Kidney tubule cell (primary cell): ENCODE measurements at regions not wholly inside any gene's neighbourhood (a gene's known extent, or its start where the extent isn't known, plus 50 kb on each side); places are given as distances from the start of the nearest gene placed in this dataset.

Experiments used
- DNase-seq: peaks from one replicate; pipeline ENCODE4 v3.0.0-alpha.2; 2018; ENCODE audit warnings: low spot score

GRCh38 chr6:100268326-100268725 lies 196.4 kb downstream of the SIM1 start:
- no peak for DNase-seq

GRCh38 chr6:100267721-100268123 lies 197.0 kb downstream of the SIM1 start:
- DNase-seq: no peak

DNA sequence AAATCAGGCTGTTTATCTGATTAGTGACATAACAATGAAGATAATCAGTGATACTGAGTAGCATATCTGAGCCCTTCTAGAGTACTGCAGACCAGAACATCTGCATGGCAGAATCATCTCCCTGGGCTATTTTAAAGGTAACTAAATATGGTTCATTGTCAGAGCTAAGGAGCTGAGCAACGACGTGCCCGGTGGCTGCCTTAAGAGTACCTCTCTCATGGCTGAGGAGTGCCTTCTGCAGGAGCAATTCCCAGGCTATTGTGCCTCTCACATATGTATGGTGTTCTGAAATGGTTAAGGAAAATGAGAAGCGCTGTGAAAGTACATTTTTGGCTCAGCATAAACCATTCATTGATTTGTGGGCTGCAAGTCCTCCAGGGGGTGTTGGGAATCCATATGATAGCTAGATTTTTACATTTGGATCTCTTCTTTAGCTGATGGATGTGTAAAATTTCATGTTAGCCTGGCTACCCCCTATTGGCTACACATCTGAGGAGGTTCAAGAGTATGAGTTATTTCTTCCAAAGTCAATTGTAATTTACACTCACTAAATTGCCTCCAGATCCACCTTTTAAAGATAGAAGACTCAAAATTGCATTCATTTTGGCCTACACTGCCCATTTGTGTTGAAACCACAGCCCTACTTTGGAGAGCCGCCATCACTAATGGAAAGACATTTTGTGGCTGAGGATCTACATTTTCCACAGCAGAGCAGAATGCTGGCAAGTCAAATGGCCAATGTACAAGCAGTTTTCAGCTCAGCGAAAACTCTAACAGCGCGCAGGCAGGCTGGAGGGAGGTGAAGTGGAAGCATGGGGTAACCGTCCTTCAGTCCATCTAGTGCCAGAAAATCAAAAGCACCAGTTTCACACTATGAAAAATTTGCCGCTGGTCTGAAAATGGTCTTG lies 198.0 kb downstream of the SIM1 start:
- DNase-seq: no peak

GRCh38 chr6:100262086-100262485 lies 202.6 kb downstream of the SIM1 start:
- DNase-seq: no peak

GRCh38 chr6:100261486-100261885 lies 203.2 kb downstream of the SIM1 start:
- DNase-seq: no peak

DNA sequence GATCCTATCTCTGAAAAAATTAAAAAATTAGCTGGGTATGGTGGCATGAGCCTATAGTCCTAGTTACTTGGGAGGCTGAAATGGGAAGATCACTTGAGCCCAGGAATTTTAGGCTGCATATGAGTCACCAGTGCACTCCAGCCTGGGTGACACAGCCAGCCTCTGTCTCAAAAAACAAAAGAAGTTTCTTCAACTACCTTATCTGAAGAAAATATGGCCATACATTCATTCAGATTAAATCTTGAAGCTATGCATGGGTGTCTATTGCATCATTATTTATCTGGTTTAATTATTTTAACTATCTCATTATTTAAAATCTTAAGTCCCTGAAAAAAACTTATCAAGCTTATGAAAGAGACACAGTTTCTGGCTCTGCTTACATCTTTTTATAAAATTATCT lies 204.1 kb downstream of the SIM1 start:
- DNase-seq: peak; percentile 30

- no peak for DNase-seq
Observed at GRCh38 chr6:100259865-100260264, 204.9 kb downstream of the SIM1 start.

GRCh38 chr6:100258752-100259151 lies 206.0 kb downstream of the SIM1 start:
- DNase-seq: no peak

- peak; percentile 60 for DNase-seq
Observed at GRCh38 chr6:100257793-100258395, 206.8 kb downstream of the SIM1 start.

DNA sequence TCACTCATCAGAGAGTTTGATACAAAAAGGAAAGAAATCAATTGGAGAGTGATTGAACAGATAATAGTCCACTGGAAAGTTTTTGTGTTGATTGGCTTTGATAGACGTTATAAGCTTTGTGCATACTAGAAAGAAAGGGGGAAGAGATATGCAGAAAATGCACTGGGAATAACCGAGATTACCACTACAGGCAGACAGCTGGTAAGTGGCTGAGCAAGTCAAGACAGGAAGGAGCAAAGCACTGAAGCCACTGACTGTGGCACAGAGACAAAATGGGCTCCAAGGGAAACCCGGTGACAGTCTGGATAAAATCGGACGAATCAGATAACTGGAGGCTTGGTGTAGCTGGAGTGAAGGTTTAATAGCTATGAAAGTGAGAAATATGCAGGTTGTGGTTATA lies 209.0 kb downstream of the SIM1 start:
- no peak for DNase-seq

DNA sequence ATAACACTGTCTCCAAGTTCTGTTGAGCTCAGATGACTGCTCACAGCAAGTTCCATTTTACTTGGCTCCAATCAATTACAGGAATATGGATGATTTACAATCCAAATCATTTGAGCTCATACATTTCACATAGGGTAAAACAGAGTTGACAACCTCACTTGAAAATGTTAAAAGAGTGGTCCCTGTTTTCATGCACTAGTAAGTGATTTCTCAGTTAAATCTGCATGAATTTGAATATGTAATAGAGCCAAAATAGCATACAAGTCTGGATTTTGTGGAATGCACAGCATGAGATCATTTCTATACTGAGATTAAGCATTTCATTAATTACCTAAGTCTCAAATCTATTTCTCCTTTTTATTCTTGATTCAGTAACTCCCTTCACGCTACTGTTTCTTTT lies 217.6 kb downstream of the SIM1 start:
- DNase-seq: no peak

GRCh38 chr6:100246206-100246605 lies 218.5 kb downstream of the SIM1 start:
- no peak for DNase-seq

DNA sequence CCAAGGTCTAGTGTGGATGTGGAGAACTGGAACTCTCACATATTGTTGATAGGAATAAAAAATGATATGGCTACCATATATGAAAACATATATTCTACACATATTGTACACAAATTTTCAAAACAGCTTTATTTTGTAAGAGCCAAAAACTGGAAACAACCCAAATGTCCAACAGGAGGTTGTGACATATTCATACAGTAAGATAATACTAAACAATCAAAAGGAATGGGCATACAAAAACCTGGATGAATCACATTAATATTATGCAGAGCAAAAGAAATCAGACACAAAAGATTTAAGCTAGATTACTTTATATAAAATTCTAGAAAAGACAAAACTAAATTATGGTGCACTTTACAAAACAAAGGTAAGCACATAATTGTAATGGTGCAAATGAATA lies 223.9 kb downstream of the SIM1 start:
- DNase-seq: no peak

DNA sequence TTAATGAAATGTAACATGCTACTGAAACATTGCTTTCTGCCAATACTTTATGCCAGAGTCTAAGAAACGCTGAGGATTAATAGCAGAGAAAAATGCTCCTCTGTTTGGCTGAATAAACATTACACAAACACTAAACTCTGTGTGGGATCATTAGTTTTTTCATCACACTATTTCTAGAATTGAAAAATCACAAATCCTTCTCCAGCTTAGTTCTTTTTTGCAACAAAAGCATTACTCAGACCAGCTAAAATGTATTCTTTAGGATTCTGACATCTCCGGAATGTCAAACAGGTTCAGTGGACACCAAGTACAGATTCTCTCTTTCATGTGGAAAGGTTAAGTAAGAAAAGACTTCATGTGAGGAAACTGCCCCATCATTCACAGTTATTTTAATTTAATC lies 226.9 kb downstream of the SIM1 start:
- no peak for DNase-seq

GRCh38 chr6:100236389-100236788 lies 228.3 kb downstream of the SIM1 start:
- no peak for DNase-seq

DNA sequence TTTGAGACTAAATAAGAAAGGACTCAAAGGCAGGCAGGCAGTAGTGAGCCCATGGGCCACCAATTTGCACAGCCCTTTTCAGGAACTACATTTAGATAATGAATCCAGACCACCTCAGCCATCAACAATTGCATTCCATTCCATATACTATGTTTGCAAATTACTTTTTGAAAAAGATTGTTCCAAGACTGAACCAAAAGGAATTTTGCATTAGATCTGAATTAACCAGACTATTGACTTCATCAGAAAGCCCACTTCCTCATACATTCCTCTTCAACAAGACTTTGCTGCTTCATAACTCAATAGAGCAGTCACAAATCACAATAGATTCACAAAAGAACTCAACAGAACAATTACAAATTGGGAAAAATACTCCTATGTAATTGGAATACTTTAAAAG lies 229.1 kb downstream of the SIM1 start:
- DNase-seq: peak; percentile 14

GRCh38 chr6:100234625-100235024 lies 230.1 kb downstream of the SIM1 start:
- DNase-seq: no peak

DNA sequence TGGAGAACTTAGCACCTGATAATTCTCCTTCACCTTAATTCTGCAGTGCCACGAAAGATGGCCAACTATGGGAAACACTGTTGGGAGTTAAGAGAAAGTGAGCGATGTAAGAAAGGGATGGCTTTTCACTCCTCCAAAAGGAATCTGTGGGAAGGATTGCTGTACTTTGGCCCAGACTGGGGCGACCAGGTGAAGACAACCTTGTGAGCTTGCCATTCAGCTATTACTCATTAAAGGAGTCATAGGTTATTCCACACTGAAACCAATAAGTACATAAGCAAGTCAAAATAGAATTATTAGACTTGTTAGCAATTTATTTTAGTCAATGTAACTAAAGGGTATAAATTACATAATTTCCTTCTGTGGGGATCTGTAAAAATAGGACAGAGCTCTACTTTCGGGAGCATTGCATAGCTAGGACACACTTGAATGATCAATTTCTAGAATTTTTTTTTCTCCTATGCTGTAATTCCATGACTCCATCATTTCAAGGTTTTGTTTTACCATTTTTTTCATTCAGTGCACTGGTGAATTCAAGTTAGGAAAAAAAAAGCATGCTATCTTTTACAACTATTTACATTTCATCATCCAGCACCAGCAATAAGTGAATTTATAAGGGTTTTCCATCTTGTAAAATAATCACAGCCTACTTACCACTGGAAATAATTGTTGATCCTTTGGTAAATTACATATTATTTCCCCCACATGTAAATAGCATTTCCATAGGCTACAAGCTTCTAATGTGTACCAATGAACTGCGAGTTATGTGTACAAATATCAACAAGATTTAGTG lies 231.7 kb downstream of the SIM1 start:
- DNase-seq: peak; percentile 59

DNA sequence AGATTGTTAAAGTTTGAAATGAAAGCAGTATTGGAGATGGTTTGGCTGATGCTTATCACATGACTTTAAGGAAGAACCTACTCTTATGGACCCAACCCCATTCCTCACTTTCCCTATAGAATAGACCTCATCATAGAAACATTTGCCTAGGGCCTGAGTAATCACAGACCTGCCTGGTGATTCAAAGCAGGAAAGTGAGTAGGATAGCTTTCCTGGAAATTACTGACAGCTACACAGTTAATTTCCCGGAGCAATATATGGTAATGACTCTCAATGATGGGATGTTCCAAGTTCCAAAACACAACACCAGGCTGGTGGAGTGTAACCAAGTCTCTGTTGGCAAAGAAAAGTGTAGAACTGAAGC lies 233.8 kb downstream of the SIM1 start:
- DNase-seq: peak; percentile 77

DNA sequence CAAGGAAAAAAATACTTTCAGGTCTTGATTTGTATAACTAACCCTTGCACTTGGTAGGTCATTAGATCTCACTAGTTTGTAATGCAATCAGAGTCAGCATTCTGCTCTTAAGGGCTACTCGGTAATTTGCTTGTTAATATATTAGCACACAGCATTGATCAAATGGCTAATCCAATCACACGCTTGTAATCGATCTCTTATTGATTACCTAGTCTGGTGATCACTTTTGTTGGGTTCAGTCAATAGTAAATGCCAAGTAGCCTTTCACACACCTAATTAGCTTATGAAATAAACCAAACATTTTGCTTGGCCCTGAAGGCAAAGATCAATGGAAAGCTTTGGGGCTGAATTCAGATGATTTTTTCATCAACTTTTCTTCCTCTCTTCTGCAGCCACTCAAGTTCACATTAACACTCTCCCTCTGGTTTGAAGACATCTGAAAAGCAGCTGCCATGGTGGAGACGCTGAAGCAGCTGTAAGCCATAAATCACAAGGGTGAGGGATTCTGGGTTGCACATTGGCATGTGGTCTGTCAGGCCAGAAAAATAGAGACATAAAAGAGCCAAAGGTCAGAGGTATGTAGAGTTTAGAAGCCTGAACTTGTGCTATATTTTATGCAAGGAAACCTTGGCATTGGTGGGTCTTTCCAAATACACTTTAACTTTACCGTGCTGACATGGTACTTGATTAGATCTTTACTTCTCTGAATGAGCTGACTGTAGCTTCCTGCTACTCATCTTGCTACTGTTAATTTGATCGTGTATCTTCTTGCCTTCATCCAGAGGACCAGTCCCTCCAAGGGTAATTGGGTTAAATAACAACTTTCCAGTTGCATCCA lies 234.4 kb downstream of the SIM1 start:
- DNase-seq: no peak

DNA sequence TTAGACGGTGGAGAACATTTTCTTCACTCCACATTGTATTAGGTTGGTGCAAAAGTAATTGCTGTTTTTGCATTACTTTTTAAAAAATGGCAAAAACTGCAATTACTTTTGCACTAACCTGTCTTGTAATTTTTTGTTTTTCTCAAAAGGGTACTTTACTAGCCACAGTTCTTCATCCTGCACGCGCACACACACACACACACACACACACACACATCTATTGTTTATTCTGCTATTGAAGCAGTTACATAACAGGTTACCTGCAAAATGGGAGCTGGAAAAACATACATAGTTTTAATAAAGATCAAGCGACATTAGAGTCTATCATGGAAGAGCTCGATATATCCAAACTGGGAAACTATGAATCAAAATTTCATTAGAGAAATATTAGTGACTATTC lies 235.2 kb downstream of the SIM1 start:
- DNase-seq: no peak

DNA sequence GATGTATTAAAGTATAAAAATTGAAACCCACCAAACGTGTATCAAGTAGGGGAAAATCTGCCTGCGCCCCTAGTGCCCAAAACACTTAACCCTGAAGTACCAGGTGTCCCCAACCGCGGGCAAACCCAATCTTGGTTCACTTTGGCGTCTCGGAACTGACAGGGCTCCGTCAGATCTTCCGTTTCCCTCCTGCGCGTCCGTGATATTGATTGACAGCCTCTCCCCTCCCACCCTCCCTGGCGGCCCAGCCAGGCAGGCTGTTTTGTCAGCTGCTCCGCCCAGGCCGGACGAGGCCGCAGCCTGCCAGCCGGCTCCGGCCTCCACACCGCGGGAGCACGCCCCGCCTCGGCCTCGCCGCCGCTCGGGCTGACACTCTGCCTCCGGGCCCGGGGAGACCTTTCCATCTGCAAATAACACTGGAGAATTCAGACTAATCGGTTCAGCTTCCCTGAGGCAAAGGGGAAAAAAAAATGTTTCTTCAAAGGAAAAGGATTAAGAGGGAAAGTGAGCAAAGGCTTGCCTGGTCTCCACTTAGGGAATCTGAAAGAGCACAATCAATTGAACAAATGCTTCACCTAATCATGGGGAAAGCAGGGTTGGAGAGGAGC lies 234.9 kb upstream of the MCHR2 start:
- peak; percentile 88 for DNase-seq
